Body of pancreas (tissue), 4 donors: ENCODE measurements at regions not wholly inside any gene's neighbourhood (a gene's known extent, or its start where the extent isn't known, plus 50 kb on each side); places are given as distances from the start of the nearest gene placed in this dataset.

Experiments used
- ATAC-seq: fragments of 150-250 bp; one replicate; pipeline ENCODE4 v1.9.1; 2016
- DNase-seq, 4 donors: peaks; one replicate each; pipeline ENCODE4 v3.0.0-alpha.2; 2019
- H3K27ac ChIP-seq, 4 donors: fragments of 200-600 bp; sonication (generic); 1 replicate in 3 of 4; 2 replicates in 1 of 4; pipeline versions ENCODE4 v1.5.1 to v1.6.1; 2016 to 2019; ENCODE audit warnings: mild to moderate bottlenecking in 1 of 4, mixed read lengths in 1 of 4, moderate library complexity in 1 of 4
- H3K27me3 ChIP-seq, 2 donors: fragments of 200-600 bp; sonication (generic); one replicate each; pipeline ENCODE4 v1.6.0; 2016; ENCODE audit warnings: mild to moderate bottlenecking in 1 of 2
- H3K36me3 ChIP-seq, 2 donors: fragments of 200-600 bp; sonication (generic); replicated peaks in 1 of 2; 2 replicates each; pipeline ENCODE4 v1.5.1; 2016; ENCODE audit warnings: low read depth in 2 of 2; ENCODE audit not compliant: insufficient read depth in 1 of 2
- H3K4me1 ChIP-seq: fragments of 200-600 bp; sonication (generic); one replicate; pipeline ENCODE4 v1.6.0; 2016
- H3K4me3 ChIP-seq, 2 donors: fragments of 200-600 bp; sonication (generic); 1 replicate in 1 of 2; 2 replicates in 1 of 2; pipeline ENCODE4 v1.5.1; 2016 to 2019
- H3K9me3 ChIP-seq, 3 donors: fragments of 200-600 bp; sonication (generic); 1 replicate in 2 of 3; 2 replicates in 1 of 3; pipeline ENCODE4 v1.5.1; 2016
- CTCF ChIP-seq, 7 experiments: fragments of 450-650 bp in 4 of 7; fragments of 200-600 bp in 3 of 7; sonication (generic) in 3 of 7; IDR thresholded peaks; one replicate each; pipeline ENCODE4 v1.5.1; 2016 to 2019; ENCODE audit warnings: antibody characterized with exemption in 7 of 7
- POLR2A ChIP-seq, 3 donors: fragments of 450-650 bp; IDR thresholded peaks; one replicate each; pipeline ENCODE4 v1.6.1; 2016; ENCODE audit warnings: antibody characterized with exemption in 3 of 3, mild to moderate bottlenecking in 2 of 3
- WGBS, 2 donors: methylation state at CpG; one replicate each; pipeline ENCODE4 v1.1.5; 2017; 5-methylcytosine and 5-hydroxymethylcytosine counted together
- intact Hi-C: fragments of 100-400 bp; cut with DNase I; formaldehyde crosslinking; loops from one replicate; pipeline ENCODE4 v1.15.1; 2023

GRCh38 chr10:78895469-78895868 is 173.3 kb upstream of the ZMIZ1 start:
- Histone ChIP-seq H3K27me3 (no peaks in the 10 kb centered on the region), H3K27ac (no peak overlapping the region), H3K9me3 (no peaks in the 10 kb centered on the region), H3K4me3 (no peak overlapping the region), H3K4me1 (no peaks in the 10 kb centered on the region), H3K36me3 (no peaks in the 10 kb centered on the region)
- intact Hi-C loops = no loop called here
- WGBS, 2 donors = 91% methylated on average over 8 of the region's 8 CpGs
- DNase-seq (no peak), ATAC-seq (no peak)
- TF ChIP-seq POLR2A (IDR thresholded peaks at IDR 0.05) (no peak), CTCF (IDR thresholded peaks at IDR 0.05) (no peak)

DNA sequence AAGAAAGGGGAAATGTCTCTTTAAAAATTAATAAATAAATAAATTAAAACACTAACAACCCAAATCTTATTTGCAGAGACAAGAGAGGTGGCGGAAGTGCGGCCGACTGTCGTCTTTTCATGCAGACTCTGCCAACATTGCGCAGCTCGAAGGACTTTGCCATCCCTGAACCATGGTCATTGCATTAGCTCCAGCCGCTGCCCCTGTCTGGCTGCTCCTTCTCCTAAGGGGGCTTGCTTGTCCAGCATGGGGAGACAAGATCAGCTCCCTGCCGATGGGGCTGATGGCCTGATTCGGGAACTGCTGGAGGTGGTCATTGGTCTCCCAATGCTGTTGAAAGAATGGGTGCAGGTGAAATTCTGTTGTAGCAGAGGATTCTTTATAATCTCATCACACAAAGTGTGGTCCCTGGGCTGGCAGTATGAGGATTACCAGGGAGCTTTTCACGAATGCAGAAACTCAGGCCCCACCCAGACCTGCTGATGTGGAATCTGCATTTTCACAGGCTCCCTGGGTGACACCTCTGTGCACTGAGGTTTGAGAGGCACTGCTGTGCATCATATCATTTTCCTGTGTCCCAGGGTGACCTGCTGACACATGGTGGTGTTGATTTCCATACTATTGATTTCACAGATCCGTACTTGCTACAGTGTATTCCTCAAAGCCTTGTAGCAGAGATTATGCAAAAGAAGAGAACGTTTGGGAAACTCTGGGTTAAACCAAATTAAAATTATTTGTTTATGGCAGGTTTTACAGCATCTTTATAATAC is 172.4 kb upstream of the ZMIZ1 start:
- Histone ChIP-seq H3K36me3 (no peaks in the 10 kb centered on the region), H3K4me3 (no peak overlapping the region), H3K27ac (no peak overlapping the region), H3K4me1 (no peaks in the 10 kb centered on the region), H3K27me3 (no peaks in the 10 kb centered on the region), H3K9me3 (no peaks in the 10 kb centered on the region)
- TF ChIP-seq POLR2A (IDR thresholded peaks at IDR 0.05) (no peak), CTCF (IDR thresholded peaks at IDR 0.05) (no peak)
- 60 to 71% methylated on average over 12 of the region's 12 CpGs for WGBS, 2 donors
- intact Hi-C loops = no loop called here
- DNase-seq (no peak), ATAC-seq (no peak)

DNA sequence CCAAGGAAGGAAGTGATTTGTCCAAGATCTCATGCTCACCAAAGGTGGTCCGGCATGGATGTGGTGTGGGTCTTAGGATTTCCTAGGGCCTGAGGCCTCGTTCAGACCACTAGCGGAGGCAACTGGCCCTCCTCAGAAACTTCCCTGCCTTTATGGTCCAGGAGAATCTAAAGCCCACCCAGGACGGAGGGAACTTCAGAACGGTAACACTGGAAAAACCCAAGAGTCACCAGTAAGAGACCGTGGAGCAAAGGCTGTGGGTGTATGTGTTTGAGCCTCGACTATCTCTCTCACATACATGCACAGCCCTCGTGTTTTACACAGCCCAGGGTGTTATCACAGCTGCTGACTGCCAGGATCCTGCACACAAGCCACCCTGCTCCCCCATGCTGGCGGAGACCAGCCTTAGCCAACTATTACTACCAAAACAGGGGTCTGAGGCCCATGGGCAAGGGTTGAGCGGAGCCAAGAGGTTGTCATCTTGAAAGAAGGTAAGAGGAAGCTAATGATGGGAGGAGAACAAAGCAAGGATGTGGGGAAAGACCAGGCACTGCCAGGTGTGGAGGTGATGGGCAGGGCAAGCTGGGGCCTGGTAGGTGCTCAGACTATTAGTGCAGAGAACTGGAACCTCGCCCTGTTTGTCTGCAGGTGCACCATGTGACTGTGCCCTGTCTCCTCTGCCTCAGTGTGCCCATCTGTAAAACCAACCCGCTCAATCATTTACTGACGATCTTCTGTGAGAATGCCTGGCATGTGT is 170.2 kb upstream of the ZMIZ1 start:
- no peaks in the 10 kb centered on the region for H3K36me3 ChIP-seq
- no peaks in the 10 kb centered on the region for H3K4me1 ChIP-seq
- no peaks in the 10 kb centered on the region for H3K9me3 ChIP-seq
- intact Hi-C loops = no loop called here
- TF ChIP-seq CTCF (IDR thresholded peaks at IDR 0.05) = no peak
- no peak for TF ChIP-seq POLR2A (IDR thresholded peaks at IDR 0.05)
- H3K4me3 ChIP-seq = no peak overlapping the region
- no peak for DNase-seq
- 87 to 88% methylated on average over 11 to 13 of the region's 13 CpGs for WGBS, 2 donors
- H3K27me3 ChIP-seq = no peaks in the 10 kb centered on the region
- no peak overlapping the region for H3K27ac ChIP-seq
- no peak for ATAC-seq

DNA sequence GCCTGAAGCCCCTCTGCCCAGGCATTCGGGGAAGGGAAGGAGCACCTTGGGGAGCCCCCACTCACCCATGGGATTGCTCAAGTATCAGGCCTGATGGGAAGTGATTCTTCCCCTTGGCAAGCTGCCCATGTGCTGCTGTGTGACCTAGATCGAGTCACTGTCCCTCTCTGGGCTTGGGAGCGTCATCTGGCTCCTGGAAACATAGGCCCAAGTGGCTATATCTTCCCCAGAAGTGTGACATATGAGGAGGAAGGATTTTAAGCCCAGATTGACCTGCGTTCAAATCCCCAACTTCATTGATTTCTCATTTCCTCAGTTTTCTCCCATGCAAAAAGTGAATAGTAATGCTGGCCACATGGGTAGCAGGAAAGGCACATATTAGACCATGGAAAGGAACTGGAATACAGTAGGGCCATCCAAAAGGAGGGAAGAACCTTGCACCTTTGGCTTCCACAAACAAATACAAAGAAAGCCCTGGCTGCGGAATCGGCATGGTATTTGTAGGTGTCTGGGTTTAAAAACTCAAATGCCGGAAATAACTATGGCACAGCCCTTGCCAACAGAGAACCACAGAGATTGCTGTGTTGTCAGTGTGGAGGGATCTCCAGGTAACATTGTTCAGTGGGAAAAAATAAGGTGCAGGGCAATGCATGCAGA is 169.5 kb upstream of the ZMIZ1 start:
- no peak for TF ChIP-seq POLR2A (IDR thresholded peaks at IDR 0.05)
- no peak for TF ChIP-seq CTCF (IDR thresholded peaks at IDR 0.05)
- no peak for DNase-seq
- intact Hi-C loops = no loop called here
- Histone ChIP-seq H3K36me3 (no peaks in the 10 kb centered on the region), H3K27me3 (no peaks in the 10 kb centered on the region), H3K4me3 (no peak overlapping the region), H3K27ac (no peak overlapping the region), H3K4me1 (no peaks in the 10 kb centered on the region), H3K9me3 (no peaks in the 10 kb centered on the region)
- 87 to 96% methylated on average over 6 to 7 of the region's 7 CpGs for WGBS, 2 donors
- no peak for ATAC-seq
